ENCODE measurements at regions not wholly inside any gene's neighbourhood (a gene's known extent, or its start where the extent isn't known, plus 50 kb on each side); places are given as distances from the start of the nearest gene placed in this dataset.

GRCh38 chr5:34502581-34502980 is 153.5 kb upstream of the RAI14 start:
- TF ChIP-seq CTCF (conservative IDR thresholded peaks at IDR 0.05 in 1 of 2, IDR thresholded peaks at IDR 0.05 in 1 of 2; ENCODE audit: extremely low read depth in 1 of 2, insufficient read depth in 1 of 2, low read depth in 1 of 2, low read length in 2 of 2) (no peak), EZH2 (IDR thresholded peaks at IDR 0.05; ENCODE audit: borderline replicate concordance, low read length) (no peak)
